ENCODE measurements at regions not wholly inside any gene's neighbourhood (a gene's known extent, or its start where the extent isn't known, plus 50 kb on each side); places are given as distances from the start of the nearest gene placed in this dataset.
"Not testable (repeated sequence)": the region's sequence is repeated elsewhere in the genome, so short reads cannot be mapped to it uniquely, and the experiment has no call there.

DNA sequence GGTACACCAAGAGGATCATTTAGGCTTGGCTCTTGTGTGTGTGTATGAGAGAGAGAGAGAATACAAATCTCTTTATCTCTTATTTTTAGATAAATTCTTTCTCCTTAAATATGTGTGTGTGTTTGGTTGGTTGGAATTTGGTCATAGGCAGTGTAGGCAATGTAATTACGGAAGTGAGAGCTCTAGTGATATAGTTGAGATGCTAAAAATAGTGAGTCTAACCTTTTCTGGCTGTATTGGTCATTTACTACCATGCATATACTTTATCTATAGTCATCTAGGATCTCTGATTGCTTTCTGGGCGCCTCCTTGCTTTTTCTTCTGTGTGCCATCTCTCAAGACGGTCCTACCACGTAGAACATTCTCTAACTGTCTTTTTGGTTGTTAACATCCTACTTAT, 250.2 kb downstream of the NUF2 start:
- no peak for DNase-seq (ENCODE audit: low read depth)

DNA sequence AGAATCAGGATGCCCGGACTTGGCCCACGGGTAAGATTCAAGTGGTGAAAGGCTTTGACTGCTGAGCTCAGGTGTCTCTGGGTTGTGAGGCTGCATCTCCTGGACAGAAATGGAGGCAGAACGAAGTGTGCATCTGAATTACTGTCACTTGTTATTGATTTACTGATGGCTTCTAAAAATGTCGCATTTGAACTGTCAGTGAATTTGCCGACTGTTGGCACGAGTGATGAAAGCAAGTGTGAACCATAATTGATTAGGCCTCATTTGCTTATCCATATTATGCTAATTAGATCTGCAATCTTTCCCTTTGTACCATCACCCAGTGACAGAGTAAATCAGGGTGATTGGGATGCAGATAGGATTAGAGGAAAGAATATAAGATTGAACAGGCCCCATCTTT, 252.4 kb downstream of the NUF2 start:
- DNase-seq (ENCODE audit: low read depth): no peak

DNA sequence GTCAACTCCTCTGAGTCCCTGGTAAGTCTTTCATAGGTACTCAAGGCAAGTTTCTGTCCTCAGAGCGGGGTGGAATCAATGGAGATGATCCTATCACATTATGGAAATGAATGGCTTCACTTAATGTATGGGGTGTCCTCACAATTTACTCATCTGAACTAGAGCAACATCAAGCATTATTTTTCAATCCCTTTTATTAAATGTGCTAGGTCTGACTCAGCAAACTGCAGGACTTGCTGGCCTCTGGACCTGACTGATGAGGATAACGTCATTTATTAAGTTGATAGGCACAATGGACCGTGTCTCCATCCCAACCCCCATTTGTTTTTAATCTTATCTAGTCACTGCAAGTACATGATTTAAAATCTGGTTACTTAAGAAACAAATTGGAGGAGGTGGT, 259.2 kb downstream of the NUF2 start:
- no peak for DNase-seq (ENCODE audit: low read depth)

DNA sequence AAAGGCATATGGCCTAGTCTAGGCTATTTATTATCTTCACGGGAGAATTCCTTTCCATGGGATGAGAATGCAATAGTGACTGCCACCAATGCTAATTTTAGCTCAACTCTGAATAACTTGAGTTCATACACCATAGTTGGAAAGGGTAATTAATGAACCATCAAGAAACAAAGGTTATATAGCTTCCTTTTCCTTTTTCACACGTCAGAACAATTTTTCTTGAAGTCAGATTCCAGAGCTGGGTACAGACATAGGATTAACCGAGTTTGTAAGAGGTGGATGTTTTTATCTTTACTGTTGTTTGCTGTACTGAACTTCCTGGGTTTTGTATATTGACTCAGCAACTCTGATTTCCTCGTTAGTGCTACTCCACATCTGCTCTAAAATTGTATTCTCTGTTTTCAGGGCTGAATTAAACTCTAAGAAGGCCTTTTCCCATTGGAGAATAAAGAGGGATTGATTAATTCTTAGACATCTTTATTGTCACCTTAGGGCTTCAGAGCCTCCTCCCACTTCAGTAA, 262.0 kb downstream of the NUF2 start:
- DNase-seq (ENCODE audit: low read depth): no peak

DNA sequence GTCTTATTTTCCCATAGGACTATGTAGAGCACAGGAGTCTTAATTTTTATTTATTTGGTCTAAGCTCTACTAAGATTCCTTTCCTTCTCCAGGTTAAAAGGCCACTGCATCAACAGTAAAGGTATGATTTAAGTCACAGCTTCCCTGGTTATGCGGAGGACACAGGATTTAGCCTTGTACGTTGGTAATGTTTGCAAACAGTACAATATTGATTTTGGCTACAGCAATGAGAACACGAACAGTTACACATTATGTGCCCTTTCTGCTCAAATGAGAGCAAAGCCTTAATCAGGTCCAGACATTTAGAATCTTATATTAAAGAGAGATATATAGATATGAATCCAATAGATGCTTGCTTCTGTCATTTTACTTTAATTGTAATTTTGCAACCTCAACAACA, 264.0 kb downstream of the NUF2 start:
- no peak for DNase-seq (ENCODE audit: low read depth)

DNA sequence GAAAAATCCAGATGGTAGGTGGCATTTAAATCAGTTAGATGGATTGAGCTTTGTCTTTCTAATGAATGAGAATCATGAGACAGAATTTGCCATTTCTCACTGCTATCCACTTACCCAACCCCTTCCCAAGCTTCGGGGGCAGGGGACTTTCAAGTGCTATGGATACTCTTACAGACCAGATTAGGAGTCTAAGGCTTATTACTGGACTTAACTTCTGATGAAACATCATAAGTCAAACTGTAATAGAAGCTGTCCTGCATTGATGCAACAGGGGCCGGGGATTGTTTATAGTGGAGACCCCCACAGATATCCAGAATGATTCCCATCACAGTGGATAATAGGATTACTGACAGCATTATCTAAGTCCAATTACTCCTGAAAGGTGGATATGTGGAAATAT, 267.0 kb downstream of the NUF2 start:
- no peak for DNase-seq (ENCODE audit: low read depth)

DNA sequence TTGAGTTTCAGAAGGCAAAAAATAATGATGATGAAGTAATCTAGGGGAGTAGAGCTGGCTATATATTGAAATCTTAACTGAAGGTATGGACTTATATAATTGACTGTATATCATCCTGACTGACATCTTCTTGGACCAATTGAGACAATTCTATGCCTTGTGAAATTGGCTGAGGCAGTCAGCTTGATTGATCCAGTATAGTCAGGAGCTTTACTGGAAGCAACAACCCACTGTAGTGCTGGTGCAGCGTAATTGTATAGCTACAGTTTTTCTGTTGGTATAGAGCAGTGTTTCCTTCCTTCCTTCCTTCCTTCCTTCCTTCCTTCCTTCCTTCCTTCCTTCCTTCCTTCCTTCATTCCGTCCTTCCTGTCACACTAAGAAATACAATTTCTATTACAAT, 268.0 kb downstream of the NUF2 start:
- DNase-seq (ENCODE audit: low read depth): no peak

DNA sequence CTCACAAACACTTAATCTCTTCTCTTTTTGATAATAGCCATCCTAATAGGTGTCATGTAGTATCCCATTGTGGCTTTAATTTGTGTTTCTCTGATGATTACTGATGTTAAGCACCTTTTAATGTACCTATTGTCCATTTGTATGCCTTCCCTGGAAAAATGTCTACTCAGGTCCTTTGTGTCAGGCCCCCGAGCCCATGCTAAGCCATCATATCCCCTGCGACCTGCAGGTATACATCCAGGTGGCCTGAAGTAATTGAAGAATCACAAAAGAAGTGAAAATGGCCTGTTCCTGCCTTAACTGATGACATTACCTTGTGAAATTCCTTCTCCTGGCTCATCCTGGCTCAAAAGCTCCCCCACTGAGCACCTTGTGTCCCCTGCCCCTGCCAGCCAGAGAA, 269.4 kb downstream of the NUF2 start:
- DNase-seq (ENCODE audit: low read depth): not testable (repeated sequence)

DNA sequence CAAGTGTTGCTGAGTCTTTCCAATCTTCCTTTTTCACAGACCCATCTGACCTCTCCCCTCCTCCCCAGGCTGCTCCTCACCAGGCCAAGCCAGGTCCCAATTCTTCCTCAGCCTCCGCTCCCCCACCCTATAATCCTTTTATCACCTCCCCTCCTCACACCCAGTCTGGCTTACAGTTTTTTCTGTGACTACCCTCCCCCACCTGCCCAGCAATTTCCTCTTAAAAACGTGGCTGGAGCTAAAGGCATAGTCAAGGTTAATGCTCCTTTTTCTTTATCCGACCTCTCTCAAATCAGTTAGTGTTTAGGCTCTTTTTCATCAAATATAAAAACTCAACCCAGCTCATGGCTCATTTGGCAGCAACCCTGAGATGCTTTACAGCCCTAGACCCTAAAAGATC, 270.9 kb downstream of the NUF2 start:
- not testable (repeated sequence) for DNase-seq (ENCODE audit: low read depth)

DNA sequence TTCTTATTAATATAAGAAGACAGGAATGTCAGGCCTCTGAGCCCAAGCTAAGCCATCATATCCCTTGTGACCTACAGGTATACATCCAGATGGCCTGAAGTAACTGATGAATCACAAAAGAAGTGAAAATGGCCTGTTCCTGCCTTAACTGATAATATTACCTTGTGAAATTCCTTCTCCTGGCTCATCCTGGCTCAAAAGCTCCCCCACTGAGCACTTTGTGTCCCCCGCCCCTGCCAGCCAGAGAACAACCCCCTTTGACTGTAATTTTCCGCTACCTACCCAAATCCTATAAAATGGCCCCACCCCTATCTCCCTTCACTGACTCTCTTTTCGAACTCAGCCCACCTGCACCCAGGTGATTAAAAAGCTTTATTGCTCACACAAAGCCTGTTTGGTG, 274.4 kb downstream of the NUF2 start:
- DNase-seq (ENCODE audit: low read depth): not testable (repeated sequence)

DNA sequence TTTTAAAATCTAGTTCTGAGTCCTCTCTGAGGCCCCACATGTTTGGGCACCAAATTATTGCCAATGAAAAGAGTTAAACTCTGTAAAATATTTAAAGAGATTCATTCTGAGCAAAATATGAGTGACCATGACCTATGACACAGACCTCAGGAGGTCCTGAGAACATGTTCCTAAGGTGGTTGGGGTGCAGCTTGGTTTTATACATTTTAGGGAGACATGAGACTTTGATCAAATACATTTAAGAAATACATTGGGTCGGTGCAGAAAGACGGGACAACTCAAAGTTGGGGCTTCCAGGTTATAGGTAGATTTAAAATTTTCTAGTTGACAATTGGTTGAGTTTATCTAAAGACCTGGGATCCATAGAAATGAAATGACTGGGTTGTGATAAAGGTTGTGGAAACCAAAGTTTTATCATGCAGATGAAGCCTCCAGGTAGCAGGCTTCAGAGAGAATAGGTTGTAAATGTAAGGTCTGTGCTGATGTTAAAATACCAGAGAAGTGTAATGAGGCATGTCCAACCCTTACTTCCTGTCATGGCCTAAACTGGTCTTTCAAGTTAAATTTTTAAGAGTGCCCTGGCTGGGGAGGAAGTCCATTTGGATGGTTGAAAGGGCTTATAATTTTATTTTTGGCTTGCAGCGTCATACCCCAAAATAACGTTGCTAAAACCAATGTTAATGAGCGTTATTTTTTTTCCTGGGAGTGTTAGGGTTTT, 274.9 kb downstream of the NUF2 start:
- no peak for DNase-seq (ENCODE audit: low read depth)

DNA sequence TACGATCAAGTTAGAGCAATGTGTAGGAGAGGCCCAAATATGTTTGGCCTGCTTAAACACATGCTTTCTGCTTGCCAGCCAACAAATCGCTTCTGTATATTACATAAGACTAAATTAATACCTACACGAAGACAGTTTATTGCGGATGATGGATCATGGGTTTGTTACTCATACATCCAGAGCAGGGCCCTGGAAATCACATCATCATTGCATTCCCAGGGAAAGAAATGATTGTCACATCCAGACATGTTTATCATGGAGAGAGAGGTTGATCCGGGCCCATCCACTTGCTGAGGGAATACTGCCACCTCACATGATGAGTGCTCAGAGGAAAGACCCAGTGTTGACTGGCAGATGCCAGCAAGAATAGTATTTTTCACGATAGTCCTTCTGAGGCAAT, 282.6 kb downstream of the NUF2 start:
- no peak for DNase-seq (ENCODE audit: low read depth)

DNA sequence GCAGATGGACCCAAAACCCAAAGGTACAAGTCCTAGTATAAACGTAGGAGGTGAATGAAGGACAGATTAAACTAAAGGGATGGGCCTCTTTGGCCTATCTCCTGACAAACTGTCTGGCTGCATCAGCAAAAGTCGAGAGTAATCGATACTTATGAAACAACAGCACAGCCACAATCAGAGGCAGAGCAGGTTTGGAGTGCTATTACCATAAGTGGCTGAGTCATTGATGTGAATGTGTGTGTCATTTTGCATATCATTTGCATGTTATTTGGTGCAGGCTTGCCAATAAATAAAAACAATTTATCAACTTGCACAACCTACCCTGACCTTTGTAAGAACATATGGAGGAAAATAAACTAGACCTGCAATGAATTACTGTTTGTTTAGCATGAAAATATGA, 283.1 kb downstream of the NUF2 start:
- no peak for DNase-seq (ENCODE audit: low read depth)

DNA sequence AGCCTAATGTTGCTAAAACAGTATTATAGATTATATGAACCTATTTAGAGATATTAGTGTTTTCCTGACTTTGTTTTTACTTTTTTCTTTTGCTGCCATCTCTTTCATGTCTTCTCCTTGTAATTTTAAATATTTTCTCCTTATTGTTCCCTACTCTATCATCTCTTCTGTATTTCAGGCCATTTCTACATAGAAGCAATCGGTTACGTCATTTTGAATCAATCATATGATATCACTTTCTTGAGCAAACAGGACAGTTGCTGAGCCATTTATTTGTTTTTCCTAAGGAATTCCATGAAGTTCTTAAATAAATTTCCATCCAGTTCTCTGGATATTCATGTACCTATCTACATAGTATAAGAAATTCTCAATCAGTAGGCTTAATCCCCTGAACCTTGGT, 287.2 kb downstream of the NUF2 start:
- no peak for DNase-seq (ENCODE audit: low read depth)

DNA sequence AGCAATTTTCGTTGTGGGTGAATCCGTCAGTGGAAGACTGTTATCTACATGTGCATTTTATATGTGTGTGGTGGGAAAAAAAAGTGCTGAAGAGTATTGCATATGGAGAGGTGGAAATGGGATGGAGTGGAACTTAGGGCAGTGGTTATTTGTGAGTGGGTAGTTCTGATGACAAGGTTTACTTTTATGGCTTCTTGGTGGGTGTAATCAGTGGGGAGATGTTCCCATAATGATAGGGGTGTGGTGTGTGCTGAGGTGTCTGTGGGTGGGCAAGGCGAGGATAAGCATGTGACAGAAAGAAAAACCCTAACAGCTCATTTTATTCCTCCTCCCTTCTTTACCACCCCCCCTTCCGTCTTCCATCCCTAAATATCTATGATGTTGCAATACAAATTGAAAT, 288.1 kb downstream of the NUF2 start:
- no peak for DNase-seq (ENCODE audit: low read depth)

DNA sequence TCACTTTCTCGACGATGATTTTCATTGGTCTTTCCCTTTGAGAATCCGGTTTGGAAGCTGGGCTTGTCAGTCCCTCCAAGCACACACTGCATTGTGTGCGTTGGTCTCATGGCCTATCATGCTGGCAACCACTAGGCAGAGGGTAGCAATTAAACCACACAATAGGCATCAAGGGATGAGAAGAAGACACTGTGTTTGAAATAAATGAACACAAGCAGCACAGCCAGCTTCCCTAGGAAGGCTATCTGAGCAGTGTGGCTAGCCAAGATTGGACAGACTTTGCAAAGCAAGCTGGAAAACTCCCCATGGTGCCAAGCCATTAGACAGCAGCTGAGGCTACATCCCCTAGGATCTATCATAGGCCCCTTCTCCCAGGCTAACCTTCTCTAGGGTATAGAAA, 288.7 kb downstream of the NUF2 start:
- DNase-seq (ENCODE audit: low read depth): no peak

DNA sequence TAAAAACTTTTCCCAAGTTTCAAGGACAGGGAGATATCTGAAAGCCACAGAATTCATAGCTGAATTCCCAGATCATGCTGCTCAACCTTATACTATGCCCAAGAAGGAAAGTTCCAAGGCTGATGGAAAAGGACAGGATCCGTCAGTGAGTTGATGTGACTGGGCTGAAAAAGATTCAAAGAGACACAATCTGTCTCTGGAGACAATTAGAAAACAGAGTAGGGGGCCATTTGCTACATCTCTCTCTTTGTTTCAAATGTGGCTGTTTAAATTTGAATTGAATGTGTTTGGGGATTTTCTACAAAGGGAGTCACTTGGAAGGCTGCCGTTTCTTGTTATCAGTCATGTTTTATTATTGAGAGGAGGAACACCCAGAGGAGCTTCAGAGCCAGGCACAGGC, 292.6 kb downstream of the NUF2 start:
- DNase-seq (ENCODE audit: low read depth): no peak

DNA sequence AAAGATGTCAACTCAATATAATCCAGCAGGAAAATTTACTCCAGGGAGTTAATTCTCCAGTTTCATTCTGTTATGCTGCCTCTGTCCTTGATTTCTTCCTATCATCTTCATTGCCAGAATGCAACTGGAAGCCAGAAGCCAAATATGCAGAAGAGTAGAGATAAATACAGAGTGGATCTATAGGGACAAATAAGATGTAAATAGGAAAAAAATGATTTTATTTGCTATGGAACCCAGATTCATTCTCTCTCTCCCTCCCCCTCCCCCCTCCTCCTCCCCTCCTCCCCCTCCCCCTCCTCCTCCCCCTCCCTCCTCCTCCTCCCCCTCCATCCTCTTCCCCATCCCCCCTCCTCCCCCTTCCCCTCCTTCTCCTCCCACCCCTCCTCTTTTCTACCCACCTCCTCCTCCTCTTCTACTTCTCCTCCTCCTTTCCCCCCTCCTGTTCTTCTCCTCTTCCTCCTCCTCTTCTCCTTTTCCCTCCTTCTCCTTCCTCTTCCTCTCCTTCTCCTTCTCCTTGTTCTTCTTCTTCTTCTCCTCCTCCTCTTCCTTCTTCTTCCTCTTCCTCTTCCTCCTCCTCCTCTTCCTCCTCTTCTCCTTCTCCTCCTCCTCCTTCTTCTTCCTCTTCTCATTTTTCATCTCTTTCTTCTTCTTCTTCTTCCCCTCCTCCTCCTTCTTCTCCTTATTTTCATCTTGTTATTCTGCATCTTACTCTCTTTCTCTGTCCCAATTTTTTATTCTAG, 306.4 kb downstream of the NUF2 start:
- no peak for DNase-seq (ENCODE audit: low read depth)

DNA sequence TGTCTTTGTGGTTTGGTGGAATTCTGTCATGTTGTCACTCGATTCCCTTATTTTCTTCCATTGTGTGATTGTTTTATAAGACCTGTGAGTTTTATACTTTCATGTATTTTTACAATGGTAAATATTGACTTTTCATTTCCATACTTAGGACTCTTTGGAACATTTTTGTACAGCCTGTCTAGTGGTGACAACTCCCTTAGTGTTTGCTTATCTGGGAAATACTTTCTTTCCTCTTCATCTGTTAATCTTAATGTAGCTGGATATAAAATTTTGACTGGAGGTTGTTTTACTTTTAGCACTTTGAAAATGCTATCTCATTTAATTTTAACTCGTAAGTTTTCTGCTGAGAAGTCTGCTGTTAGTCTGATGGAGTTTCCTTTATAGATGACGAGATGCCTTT, 310.5 kb downstream of the NUF2 start:
- DNase-seq (ENCODE audit: low read depth): no peak

DNA sequence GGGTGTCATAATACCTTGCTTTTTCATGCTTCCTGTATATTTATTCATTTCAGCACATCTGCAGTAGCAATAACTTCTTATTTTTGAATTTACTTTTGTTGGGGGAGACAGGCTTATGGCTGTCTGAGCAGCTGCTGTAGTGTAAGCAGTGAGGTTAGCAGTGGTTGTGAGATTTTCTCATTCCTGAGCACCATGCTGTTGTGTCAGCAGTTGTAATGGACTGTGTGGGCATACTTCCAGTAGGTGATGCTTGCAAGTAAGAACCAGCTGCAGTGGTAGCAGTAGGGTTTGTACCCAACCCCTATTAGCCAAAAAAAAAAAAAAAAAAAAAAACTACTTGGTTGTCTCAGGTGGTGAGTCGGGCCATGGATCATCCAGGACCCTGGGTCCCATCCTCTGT, 311.6 kb downstream of the NUF2 start:
- no peak for DNase-seq (ENCODE audit: low read depth)

DNA sequence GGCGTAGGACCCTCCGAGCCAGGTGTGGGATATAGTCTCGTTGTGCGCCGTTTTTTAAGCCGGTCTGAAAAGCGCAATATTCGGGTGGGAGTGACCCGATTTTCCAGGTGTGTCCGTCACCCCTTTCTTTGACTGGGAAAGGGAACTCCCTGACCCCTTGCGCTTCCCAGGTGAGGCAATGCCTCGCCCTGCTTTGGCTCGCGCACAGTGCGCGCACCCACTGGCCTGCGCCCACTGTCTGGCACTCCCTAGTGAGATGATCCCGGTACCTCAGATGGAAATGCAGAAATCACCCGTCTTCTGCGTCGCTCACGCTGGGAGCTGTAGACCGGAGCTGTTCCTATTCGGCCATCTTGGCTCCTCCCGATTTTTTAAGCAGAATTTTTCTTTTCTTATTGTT, 323.9 kb downstream of the NUF2 start:
- not testable (repeated sequence) for DNase-seq (ENCODE audit: low read depth)

DNA sequence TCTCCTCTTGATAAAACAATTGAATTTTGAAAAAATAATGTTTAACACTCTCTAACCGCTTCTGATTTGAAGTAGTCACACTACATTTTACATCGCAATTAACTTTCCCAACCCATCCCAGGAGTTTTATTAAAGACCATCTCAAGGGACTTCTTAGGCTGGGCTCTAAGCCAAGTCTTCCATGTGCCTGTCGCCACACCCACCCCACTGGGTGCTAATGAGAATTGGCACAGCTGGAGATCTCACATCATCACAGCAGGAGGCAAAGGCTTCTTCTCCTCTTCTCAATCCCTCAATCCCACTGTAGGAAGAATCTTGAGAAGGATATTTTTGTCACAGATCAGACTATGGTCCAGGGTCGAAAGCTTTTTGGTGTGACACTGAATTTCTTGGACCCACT, 328.9 kb downstream of the NUF2 start:
- no peak for DNase-seq (ENCODE audit: low read depth)

DNA sequence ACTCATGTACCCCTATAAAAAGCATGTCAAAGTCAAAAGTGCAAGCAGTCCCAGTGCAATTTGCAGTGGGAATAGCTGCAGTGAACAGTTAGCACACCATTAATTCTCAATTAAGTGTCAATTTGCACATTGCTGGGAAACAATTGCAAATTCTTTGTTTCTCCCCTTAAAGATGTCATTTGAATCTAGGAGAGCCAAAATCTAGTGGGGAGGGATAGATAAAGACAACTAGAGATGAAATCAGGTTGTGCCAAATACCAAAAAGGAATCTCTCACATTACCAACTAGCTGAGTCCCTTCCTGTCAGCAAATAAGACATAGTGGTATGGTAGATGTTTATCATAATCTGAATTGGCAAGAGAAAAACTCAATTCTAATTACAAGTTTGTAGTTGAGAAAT, 330.7 kb downstream of the NUF2 start:
- no peak for DNase-seq (ENCODE audit: low read depth)

Data from LHCN-M2 (cell line).